ENCODE measurements at regions not wholly inside any gene's neighbourhood (a gene's known extent, or its start where the extent isn't known, plus 50 kb on each side); places are given as distances from the start of the nearest gene placed in this dataset.

- TF ChIP-seq CUX1 (IDR thresholded peaks at IDR 0.05; ENCODE audit: insufficient replicate concordance, low read depth, low read length) (no peak), RFX5 (IDR thresholded peaks at IDR 0.05; ENCODE audit: low read depth, low read length) (no peak), PRDM15 (CRISPR knock-in tag; IDR thresholded peaks at IDR 0.05) (no peak), NR2F1 (conservative IDR thresholded peaks at IDR 0.05) (no peak), ETV6 (conservative IDR thresholded peaks at IDR 0.05 in 1 of 2, IDR thresholded peaks at IDR 0.05 in 1 of 2; ENCODE audit: borderline replicate concordance in 1 of 2, low read depth in 1 of 2) (no peak), KLF5 (IDR thresholded peaks at IDR 0.05; ENCODE audit: partially characterized antibody) (no peak), IRF3 (IDR thresholded peaks at IDR 0.05) (no peak), HSF1 (IDR thresholded peaks at IDR 0.05; ENCODE audit: low read depth, low read length) (no peak)
Observed at GRCh38 chr13:82934000-82934399, 948.3 kb downstream of the SLITRK1 start (continued).

Data from GM12878 (cell line).